ENCODE measurements at regions not wholly inside any gene's neighbourhood (a gene's known extent, or its start where the extent isn't known, plus 50 kb on each side); places are given as distances from the start of the nearest gene placed in this dataset.

DNA sequence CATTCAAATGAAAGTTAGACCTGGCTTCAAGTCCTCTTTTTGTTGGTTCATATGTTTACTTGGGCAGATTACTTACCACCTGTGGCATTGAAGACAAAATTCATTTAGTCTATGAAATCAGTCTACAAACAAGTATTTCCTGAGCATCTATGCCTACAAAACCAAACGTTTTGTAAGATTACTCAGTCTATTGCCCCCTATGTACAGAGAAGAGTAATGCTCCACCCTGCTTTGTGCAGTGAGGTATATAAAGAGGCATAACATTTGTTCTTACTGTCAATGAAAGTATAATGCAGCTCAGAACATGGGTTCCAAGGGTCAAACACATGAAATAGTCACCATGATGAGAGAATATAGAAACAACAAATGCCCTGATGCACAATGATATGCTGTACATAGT is 580.7 kb downstream of the KIF4B start:
- TF ChIP-seq, protein P1, sequence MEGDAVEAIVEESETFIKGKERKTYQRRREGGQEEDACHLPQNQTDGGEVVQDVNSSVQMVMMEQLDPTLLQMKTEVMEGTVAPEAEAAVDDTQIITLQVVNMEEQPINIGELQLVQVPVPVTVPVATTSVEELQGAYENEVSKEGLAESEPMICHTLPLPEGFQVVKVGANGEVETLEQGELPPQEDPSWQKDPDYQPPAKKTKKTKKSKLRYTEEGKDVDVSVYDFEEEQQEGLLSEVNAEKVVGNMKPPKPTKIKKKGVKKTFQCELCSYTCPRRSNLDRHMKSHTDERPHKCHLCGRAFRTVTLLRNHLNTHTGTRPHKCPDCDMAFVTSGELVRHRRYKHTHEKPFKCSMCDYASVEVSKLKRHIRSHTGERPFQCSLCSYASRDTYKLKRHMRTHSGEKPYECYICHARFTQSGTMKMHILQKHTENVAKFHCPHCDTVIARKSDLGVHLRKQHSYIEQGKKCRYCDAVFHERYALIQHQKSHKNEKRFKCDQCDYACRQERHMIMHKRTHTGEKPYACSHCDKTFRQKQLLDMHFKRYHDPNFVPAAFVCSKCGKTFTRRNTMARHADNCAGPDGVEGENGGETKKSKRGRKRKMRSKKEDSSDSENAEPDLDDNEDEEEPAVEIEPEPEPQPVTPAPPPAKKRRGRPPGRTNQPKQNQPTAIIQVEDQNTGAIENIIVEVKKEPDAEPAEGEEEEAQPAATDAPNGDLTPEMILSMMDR (IDR thresholded peaks at IDR 0.05), result no peak
- Histone ChIP-seq H3K27ac (no peak overlapping the region), H3K4me3 (no peak overlapping the region)
- no peak for DNase-seq (ENCODE audit: low spot score)

DNA sequence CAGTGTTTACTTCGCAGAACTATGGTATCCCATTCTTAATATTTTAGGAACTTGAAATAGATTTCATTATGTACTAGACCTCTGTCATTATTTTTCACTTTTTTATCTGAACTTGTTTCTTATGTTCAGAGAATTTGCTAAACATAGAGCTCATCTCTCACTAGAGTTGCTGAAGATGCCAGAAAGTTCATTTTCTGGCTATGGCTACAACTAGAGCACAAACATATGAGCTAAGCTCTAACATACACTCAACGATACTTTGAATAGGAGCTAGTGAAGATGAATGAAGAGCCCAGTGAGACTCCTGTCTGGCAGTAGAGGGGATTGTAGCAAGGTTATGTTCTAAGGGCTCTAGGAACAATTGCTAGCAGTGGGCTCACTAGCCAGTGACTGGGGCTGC is 582.2 kb downstream of the KIF4B start:
- DNase-seq (ENCODE audit: low spot score), result no peak
- TF ChIP-seq, protein P1 (IDR thresholded peaks at IDR 0.05), result no peak

DNA sequence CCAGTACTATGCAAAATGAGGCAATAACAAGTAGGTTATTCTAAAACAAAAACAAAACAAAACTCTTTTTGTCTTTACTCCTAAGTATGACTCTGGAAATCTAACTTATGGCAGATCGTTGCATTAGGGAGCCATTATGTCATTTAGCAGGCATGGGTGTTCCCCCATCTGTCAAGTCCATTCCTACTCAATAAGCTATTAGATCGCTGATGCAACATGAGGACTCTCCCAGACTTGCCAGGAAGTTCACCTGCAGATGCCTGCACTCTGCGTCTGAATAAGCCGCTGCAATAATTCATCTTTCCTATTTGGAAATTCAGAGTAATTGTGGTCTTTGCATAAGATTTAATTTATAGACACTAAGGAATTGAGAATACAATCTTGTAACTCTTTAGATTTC is 585.0 kb downstream of the KIF4B start:
- Histone ChIP-seq H3K27ac (no peak overlapping the region), H3K4me3 (no peak overlapping the region)
- DNase-seq (ENCODE audit: low spot score), result no peak
- TF ChIP-seq, protein P1 (IDR thresholded peaks at IDR 0.05), result no peak

More for the DNA sequence above, 582.2 kb downstream of the KIF4B start:
- Histone ChIP-seq H3K27ac (no peak overlapping the region), H3K4me3 (no peak overlapping the region)

DNA sequence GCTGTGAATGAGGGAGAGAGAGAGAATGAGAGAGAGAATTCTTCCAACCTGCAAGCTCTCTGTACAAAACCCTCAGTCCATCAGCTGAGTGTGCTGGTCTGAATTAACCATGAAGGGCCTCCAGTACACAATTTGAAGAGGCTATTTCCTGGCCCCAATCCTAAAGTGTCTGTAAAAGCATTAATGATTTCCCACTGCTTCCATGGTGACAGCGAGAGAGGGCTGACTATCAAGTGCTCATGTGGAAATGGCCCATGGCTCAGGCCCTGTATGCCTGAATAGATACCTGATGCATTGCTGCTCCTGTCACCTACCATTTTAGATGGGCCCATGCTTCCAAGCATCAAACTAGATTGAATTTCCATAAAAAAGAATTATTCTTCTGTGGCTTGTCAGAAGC is 592.4 kb downstream of the KIF4B start:
- Histone ChIP-seq H3K4me3 (no peak overlapping the region), H3K27ac (no peak overlapping the region)
- TF ChIP-seq, protein P1 (IDR thresholded peaks at IDR 0.05), result no peak
- no peak for DNase-seq (ENCODE audit: low spot score)

DNA sequence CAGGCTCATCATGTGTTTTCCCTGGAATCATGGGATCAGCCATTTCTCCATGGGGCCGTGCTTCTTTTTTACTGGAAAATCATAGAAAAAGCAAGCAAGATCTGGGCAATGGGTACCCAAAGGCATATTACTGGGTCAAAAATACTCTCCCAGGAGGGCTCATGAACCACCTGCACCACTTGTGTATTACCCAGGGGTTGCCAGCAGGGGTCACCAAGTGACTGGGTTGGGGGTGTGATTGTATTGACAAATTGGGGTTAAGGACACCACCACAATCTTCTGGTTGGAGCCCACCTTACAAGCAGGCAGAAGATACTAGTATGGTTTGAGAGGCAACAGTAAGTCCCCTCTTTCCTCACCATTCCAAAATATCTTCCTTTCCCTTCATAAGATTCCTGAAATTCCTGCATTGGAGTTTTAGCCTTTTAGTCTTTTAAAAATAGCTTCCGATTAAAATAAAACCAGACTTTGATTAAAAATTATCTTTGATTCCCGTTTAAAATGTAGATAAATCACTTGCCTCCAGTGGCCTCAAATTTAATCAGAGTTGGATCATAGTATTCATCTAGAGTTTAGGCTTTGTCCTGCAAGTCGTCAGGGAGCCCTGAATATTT is 603.3 kb downstream of the KIF4B start:
- TF ChIP-seq, protein P1 (IDR thresholded peaks at IDR 0.05), result no peak
- Histone ChIP-seq H3K27ac (no peak overlapping the region), H3K4me3 (no peak overlapping the region)
- no peak for DNase-seq (ENCODE audit: low spot score)

DNA sequence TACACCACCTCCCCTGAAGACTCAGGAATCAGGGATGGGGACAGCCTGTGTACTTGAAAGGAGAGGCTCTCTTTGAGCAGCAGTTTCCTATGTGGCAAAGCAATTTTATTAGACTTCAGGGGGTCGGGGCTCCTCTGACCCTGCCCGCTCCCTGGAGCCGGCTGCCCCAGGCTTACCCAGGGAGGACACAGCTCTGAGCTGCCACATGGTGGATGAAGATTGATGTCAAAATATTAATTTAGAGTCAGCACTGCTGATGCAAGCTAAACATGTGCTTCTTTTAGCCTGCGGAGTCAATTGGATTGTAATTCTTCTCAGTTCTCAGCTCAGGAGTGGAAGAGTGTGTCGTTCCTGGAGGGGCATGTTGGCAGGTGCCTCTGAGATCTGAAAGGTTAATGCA is 606.1 kb downstream of the KIF4B start:
- DNase-seq (ENCODE audit: low spot score), result no peak
- Histone ChIP-seq H3K4me3 (no peak overlapping the region), H3K27ac (no peak overlapping the region)
- TF ChIP-seq, protein P1 (IDR thresholded peaks at IDR 0.05), result no peak

DNA sequence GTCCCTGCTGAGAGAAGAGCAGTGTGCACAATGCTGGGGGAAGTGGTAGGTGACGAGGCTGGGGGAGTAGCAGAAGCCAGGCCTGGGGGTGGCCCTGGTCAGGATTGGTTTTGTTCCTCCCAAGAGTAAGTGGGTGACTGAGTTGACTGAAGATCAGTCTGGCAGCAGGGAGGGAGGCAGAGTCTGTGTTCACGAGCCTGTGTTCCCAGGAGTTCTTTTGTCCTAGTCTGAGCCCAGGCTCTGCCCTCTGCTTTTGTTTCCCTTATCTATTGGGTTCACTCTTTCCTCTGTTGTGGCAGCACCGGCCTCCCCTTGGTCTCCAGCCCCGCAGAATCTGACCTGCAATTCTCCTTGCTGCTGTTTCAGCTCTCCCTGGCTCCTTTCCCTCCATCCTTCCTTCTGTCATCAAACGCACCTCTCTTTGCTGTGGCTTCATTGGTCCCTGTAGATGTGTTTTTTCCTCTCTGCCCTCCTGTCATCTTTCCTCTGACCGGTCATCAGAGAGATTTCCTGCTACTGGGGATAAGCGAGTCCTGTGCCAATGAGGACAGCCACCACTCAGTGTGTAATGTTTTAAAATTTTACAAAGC is 607.4 kb downstream of the KIF4B start:
- TF ChIP-seq, protein P1 (IDR thresholded peaks at IDR 0.05), result no peak

More for the DNA sequence above, 607.4 kb downstream of the KIF4B start:
- DNase-seq (ENCODE audit: low spot score), result no peak
- H3K27ac ChIP-seq, result no peak overlapping the region
- H3K4me3 ChIP-seq, result no peak overlapping the region
